Neural crest cell (in vitro differentiated cells): ENCODE measurements at regions not wholly inside any gene's neighbourhood (a gene's known extent, or its start where the extent isn't known, plus 50 kb on each side); places are given as distances from the start of the nearest gene placed in this dataset.

ENCODE experiments used
- DNase-seq: peaks from one replicate; pipeline ENCODE4 v3.0.0; 2021; ENCODE audit warnings: low read depth, mixed read lengths, low spot score
- H3K27ac Mint-ChIP-seq: one replicate; pipeline ENCODE4 v1.8.0; 2021; ENCODE audit warnings: mild to moderate bottlenecking, mixed read lengths; ENCODE audit not compliant: unreplicated experiment
- H3K27me3 Mint-ChIP-seq: 2 replicates; pipeline ENCODE4 v1.8.0; 2021; ENCODE audit warnings: low read depth, mild to moderate bottlenecking, mixed read lengths
- H3K36me3 Mint-ChIP-seq: 2 replicates; pipeline ENCODE4 v1.8.0; 2021; ENCODE audit warnings: low read depth, mild to moderate bottlenecking, mixed read lengths
- H3K4me1 Mint-ChIP-seq: 2 replicates; pipeline ENCODE4 v1.8.0; 2021; ENCODE audit warnings: mixed read lengths
- H3K4me3 Mint-ChIP-seq: one replicate; pipeline ENCODE4 v1.8.0; 2021; ENCODE audit warnings: mild to moderate bottlenecking, mixed read lengths
- H3K9me3 Mint-ChIP-seq: 2 replicates; pipeline ENCODE4 v1.8.0; 2021; ENCODE audit warnings: mixed read lengths
- CTCF ChIP-seq: fragments of 200-600 bp; sonication (generic); conservative IDR thresholded peaks from 2 replicates; pipeline ENCODE4 v1.5.0; 2021; ENCODE audit warnings: antibody characterized with exemption, mild to moderate bottlenecking

- Mint-ChIP-seq H3K36me3 (no peaks in the 10 kb centered on the region), H3K4me3 (no peak overlapping the region), H3K4me1 (peaks cover 24% of the 10 kb centered on the region), H3K27ac (no peak overlapping the region), H3K9me3 (peaks cover 2% of the 10 kb centered on the region), H3K27me3 (no peaks in the 10 kb centered on the region)
- TF ChIP-seq CTCF, result no peak
- DNase-seq, result no peak
Measured at GRCh38 chr18:40412410-40412809, 1542.6 kb upstream of the PIK3C3 start.

- Mint-ChIP-seq H3K36me3 (no peaks in the 10 kb centered on the region), H3K27ac (peak overlapping the region; percentile 65)
- no peak for TF ChIP-seq CTCF
Measured at GRCh38 chr18:40407909-40408308, 1547.1 kb upstream of the PIK3C3 start.

GRCh38 chr18:40404284-40404683, 1550.8 kb upstream of the PIK3C3 start:
- DNase-seq, result no peak
- H3K27me3 Mint-ChIP-seq, result no peaks in the 10 kb centered on the region
- H3K4me3 Mint-ChIP-seq, result no peak overlapping the region
- H3K4me1 Mint-ChIP-seq, result peaks cover 6% of the 10 kb centered on the region
- TF ChIP-seq CTCF, result no peak
- peaks cover 2% of the 10 kb centered on the region for H3K9me3 Mint-ChIP-seq
- no peak overlapping the region for H3K27ac Mint-ChIP-seq
- no peaks in the 10 kb centered on the region for H3K36me3 Mint-ChIP-seq

More at GRCh38 chr18:40407909-40408308, 1547.1 kb upstream of the PIK3C3 start:
- Mint-ChIP-seq H3K4me3 (no peak overlapping the region), H3K4me1 (peaks cover 9% of the 10 kb centered on the region), H3K27me3 (no peaks in the 10 kb centered on the region), H3K9me3 (peaks cover 2% of the 10 kb centered on the region)
- no peak for DNase-seq

GRCh38 chr18:40402052-40402451, 1553.0 kb upstream of the PIK3C3 start:
- TF ChIP-seq CTCF, result no peak
- no peaks in the 10 kb centered on the region for H3K27me3 Mint-ChIP-seq
- no peak overlapping the region for H3K4me3 Mint-ChIP-seq
- peaks cover 2% of the 10 kb centered on the region for H3K9me3 Mint-ChIP-seq
- no peaks in the 10 kb centered on the region for H3K4me1 Mint-ChIP-seq
- no peaks in the 10 kb centered on the region for H3K36me3 Mint-ChIP-seq
- no peak for DNase-seq
- H3K27ac Mint-ChIP-seq, result no peak overlapping the region

- TF ChIP-seq CTCF, result no peak
- Mint-ChIP-seq H3K9me3 (peaks cover 4% of the 10 kb centered on the region), H3K4me3 (no peak overlapping the region), H3K27ac (no peak overlapping the region), H3K36me3 (no peaks in the 10 kb centered on the region), H3K27me3 (no peaks in the 10 kb centered on the region), H3K4me1 (no peaks in the 10 kb centered on the region)
- no peak for DNase-seq
Measured at GRCh38 chr18:40388121-40388520, 1566.9 kb upstream of the PIK3C3 start.
